SK-N-SH (cell line): ENCODE measurements at regions not wholly inside any gene's neighbourhood (a gene's known extent, or its start where the extent isn't known, plus 50 kb on each side); places are given as distances from the start of the nearest gene placed in this dataset.

Experiments used
- CTCF ChIA-PET: fragments of 300-600, 350-600 bp; formaldehyde crosslinking; extraction: SDS; loops from one replicate; lab custom pipeline; 2021; lab: Yijun Ruan, JAX
- POLR2A ChIA-PET: fragments of 350-600 bp; sonication (Branson Sonifier 250); formaldehyde crosslinking; extraction: SDS; loops from one replicate; lab custom pipeline; 2020; ENCODE audit warnings: antibody characterized with exemption, inconsistent platforms; lab: Yijun Ruan, JAX
- DNase-seq: peaks from one replicate; pipeline ENCODE4 v3.0.0; 2012
- H2AFZ ChIP-seq: fragments of 200-600 bp; sonication (generic); 2 replicates; pipeline ENCODE4 v1.8.1; 2016; ENCODE audit warnings: antibody characterized with exemption, mild to moderate bottlenecking, low read depth
- H3F3A ChIP-seq: fragments of 200-600 bp; sonication (generic); replicated peaks from 2 replicates; pipeline ENCODE3; 2016; ENCODE audit warnings: antibody characterized with exemption, mild to moderate bottlenecking; ENCODE audit not compliant: insufficient read depth
- H3K27ac ChIP-seq, 2 experiments: fragments of 200-500 bp in 1 of 2; fragments of 200-600 bp in 1 of 2; sonication (Bioruptor generic) in 1 of 2; sonication (generic), shearing (Covaris generic) in 1 of 2; 2 replicates each; pipeline versions ENCODE4 v1.5.1 to v1.6.1; 2014 to 2016; ENCODE audit warnings: low read depth in 2 of 2, inconsistent platforms in 1 of 2, low read length in 1 of 2, mild to moderate bottlenecking in 1 of 2, mixed read lengths in 1 of 2
- H3K27me3 ChIP-seq: fragments of 200-600 bp; sonication (generic), shearing (Covaris generic); 2 replicates; pipeline ENCODE4 v1.6.1; 2016; ENCODE audit warnings: mixed run types; ENCODE audit not compliant: insufficient read depth
- H3K36me3 ChIP-seq, 2 experiments: fragments of 200-500 bp in 1 of 2; fragments of 200-600 bp in 1 of 2; sonication (Bioruptor generic) in 1 of 2; sonication (generic) in 1 of 2; replicated peaks in 1 of 2; 2 replicates each; pipeline versions ENCODE3 to v1.5.1; 2014 to 2016; ENCODE audit warnings: low read length in 1 of 2, mild to moderate bottlenecking in 1 of 2; ENCODE audit not compliant: insufficient read depth in 2 of 2, control insufficient read depth in 1 of 2
- H3K4me1 ChIP-seq, 2 experiments: fragments of 200-500 bp in 1 of 2; fragments of 200-600 bp in 1 of 2; sonication (Bioruptor generic) in 1 of 2; sonication (generic), shearing (Covaris generic) in 1 of 2; 2 replicates each; pipeline versions ENCODE4 v1.5.1 to v1.6.1; 2014 to 2016; ENCODE audit warnings: low read depth in 1 of 2, low read length in 1 of 2, mixed run types in 1 of 2; ENCODE audit not compliant: insufficient read depth in 2 of 2, control insufficient read depth in 1 of 2
- H3K4me2 ChIP-seq: fragments of 200-600 bp; sonication (generic), shearing (Covaris generic); 2 replicates; pipeline ENCODE4 v1.6.1; 2017; ENCODE audit warnings: mixed run types
- H3K4me3 ChIP-seq, 2 experiments: fragments of 200-500 bp in 1 of 2; fragments of 200-600 bp in 1 of 2; sonication (Bioruptor generic) in 1 of 2; sonication (generic), shearing (Covaris generic) in 1 of 2; 2 replicates each; pipeline versions ENCODE4 v1.5.1 to v1.8.1; 2014 to 2016; ENCODE audit warnings: low read depth in 2 of 2, inconsistent platforms in 1 of 2, low read length in 1 of 2, mild to moderate bottlenecking in 1 of 2, mixed read lengths in 1 of 2, moderate library complexity in 1 of 2
- H3K79me2 ChIP-seq: fragments of 200-600 bp; sonication (generic); 2 replicates; pipeline ENCODE4 v1.8.1; 2017; ENCODE audit warnings: mild to moderate bottlenecking; ENCODE audit not compliant: insufficient read depth
- H3K9ac ChIP-seq: fragments of 200-600 bp; sonication (generic); 2 replicates; pipeline ENCODE4 v1.6.1; 2017; ENCODE audit warnings: mixed run types
- H3K9me2 ChIP-seq: fragments of 200-600 bp; sonication (generic); 2 replicates; pipeline ENCODE4 v1.6.1; 2017; ENCODE audit warnings: mixed run types
- H3K9me3 ChIP-seq: fragments of 200-600 bp; sonication (generic); 2 replicates; pipeline ENCODE4 v1.6.1; 2017; ENCODE audit warnings: mixed run types, mild to moderate bottlenecking, moderate library complexity
- H4K20me1 ChIP-seq: fragments of 200-600 bp; sonication (generic); 2 replicates; pipeline ENCODE4 v1.6.1; 2017; ENCODE audit warnings: mild to moderate bottlenecking, mixed run types; ENCODE audit not compliant: insufficient read depth
- ELF1 ChIP-seq: IDR thresholded peaks from 2 replicates; pipeline ENCODE4 v1.4.0; 2012
- EP300 ChIP-seq, 2 experiments: IDR thresholded peaks; 2 replicates each; pipeline versions ENCODE4 v1.4.0 to v1.6.1; 2012; ENCODE audit warnings: borderline replicate concordance in 1 of 2, low read depth in 1 of 2, low read length in 1 of 2
- EZH2phosphoT487 ChIP-seq: fragments of 200-600 bp; sonication (generic); IDR thresholded peaks from 2 replicates; pipeline ENCODE4 v1.6.1; 2017; ENCODE audit warnings: low read depth, mixed run types, mild to moderate bottlenecking, antibody characterized with exemption, moderate library complexity, borderline replicate concordance
- FOXJ3 ChIP-seq: sonication (generic); formaldehyde crosslinking; IDR thresholded peaks from 2 replicates; pipeline ENCODE4 v1.5.1; 2020; ENCODE audit warnings: mild to moderate bottlenecking, missing genetic modification reagents
- FOXM1 ChIP-seq: IDR thresholded peaks from 2 replicates; pipeline ENCODE4 v1.4.0; 2012; ENCODE audit warnings: low read depth, mild to moderate bottlenecking
- GABPA ChIP-seq: IDR thresholded peaks from 2 replicates; pipeline ENCODE4 v1.4.0; 2012; ENCODE audit warnings: low read depth, mild to moderate bottlenecking
- GATA2 ChIP-seq: sonication (generic); formaldehyde crosslinking; IDR thresholded peaks from 2 replicates; pipeline ENCODE4 v1.5.0; 2020; ENCODE audit warnings: mild to moderate bottlenecking, missing genetic modification reagents
- JUND ChIP-seq: IDR thresholded peaks from 2 replicates; pipeline ENCODE4 v1.4.0; 2012
- MEF2A ChIP-seq: IDR thresholded peaks from 2 replicates; pipeline ENCODE4 v1.4.0; 2012; ENCODE audit warnings: low read depth, borderline replicate concordance
- NFIC ChIP-seq: IDR thresholded peaks from 2 replicates; pipeline ENCODE4 v1.4.0; 2012; ENCODE audit warnings: borderline replicate concordance
- RAD21 ChIP-seq: IDR thresholded peaks from 2 replicates; pipeline ENCODE4 v1.6.1; 2012; ENCODE audit warnings: mild to moderate bottlenecking, low read length
- RCOR1 ChIP-seq: fragments of 150-350 bp; IDR thresholded peaks from 2 replicates; pipeline ENCODE4 v1.6.1; 2017; ENCODE audit warnings: antibody characterized with exemption, low read length
- REST ChIP-seq: IDR thresholded peaks from 2 replicates; pipeline ENCODE4 v1.6.1; 2012; ENCODE audit warnings: mild to moderate bottlenecking, low read depth, low read length, moderate library complexity
- RXRA ChIP-seq: IDR thresholded peaks from 2 replicates; pipeline ENCODE4 v1.4.0; 2012; ENCODE audit warnings: low read depth, mild to moderate bottlenecking, borderline replicate concordance
- SMC3 ChIP-seq: IDR thresholded peaks from 2 replicates; pipeline ENCODE4 v1.6.1; 2012; ENCODE audit warnings: low read depth, low read length, improper control_type of control experiment
- TCF12 ChIP-seq: IDR thresholded peaks from 2 replicates; pipeline ENCODE4 v1.4.0; 2012
- USF2 ChIP-seq: fragments of 150-350 bp; IDR thresholded peaks from 2 replicates; pipeline ENCODE4 v1.6.1; 2017; ENCODE audit warnings: antibody characterized with exemption, low read length, low read depth, borderline replicate concordance
- YY1 ChIP-seq: IDR thresholded peaks from 2 replicates; pipeline ENCODE4 v1.4.0; 2012; ENCODE audit warnings: low read depth, mild to moderate bottlenecking
- ZBTB33 ChIP-seq: IDR thresholded peaks from 2 replicates; pipeline ENCODE4 v1.4.0; 2012; ENCODE audit warnings: low read depth, borderline replicate concordance
- WGBS: methylation state at CpG from one replicate; pipeline ENCODE4 v1.1.6; 2017; ENCODE audit warnings: low lambda C conversion rate; 5-methylcytosine and 5-hydroxymethylcytosine counted together
- TF ChIP-seq, protein P1 (sequence below): IDR thresholded peaks from 2 replicates; pipeline ENCODE4; 2012
- TF ChIP-seq, protein P2 (sequence below): IDR thresholded peaks from 2 replicates; pipeline ENCODE4 v1.4.0; 2012; ENCODE audit warnings: low read depth, borderline replicate concordance

DNA sequence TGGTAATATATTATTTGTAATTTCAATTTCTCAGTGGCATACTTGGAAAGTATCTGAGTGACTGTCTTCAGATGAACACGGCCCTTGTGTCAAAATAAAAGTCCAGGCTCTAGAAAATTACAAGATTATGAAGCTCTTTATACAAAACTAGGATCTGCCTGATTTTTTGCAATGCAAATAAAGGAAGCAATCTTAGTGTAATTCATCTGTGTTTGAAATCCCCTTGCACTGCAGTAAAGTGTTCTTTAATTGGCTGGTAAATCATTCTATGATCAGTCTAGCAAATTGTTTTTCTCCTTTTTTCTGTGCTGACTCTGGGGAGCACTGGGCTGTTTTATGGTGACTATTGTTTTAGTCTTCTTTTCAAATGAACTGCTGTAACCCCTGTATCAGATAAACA, 1039.0 kb downstream of the SOCS6 start:
- H2AFZ ChIP-seq, result peak overlapping the region; percentile 30; the same call in 1 of the 2 replicates
- H3K9ac ChIP-seq, result no peak overlapping the region
- peaks cover 0 to under 1% of the 10 kb centered on the region in 2 experiments; a peak in 1 of 4 replicates for H3K4me1 ChIP-seq
- no peaks in the 10 kb centered on the region for H3K27me3 ChIP-seq
- CTCF ChIA-PET, result interaction anchor here (0.9 kb wide), 1 partner anchor 8 kb away, joined by 3 read pairs; no protein-coding TSS in a partner anchor
- H3F3A ChIP-seq, result no peaks in the 10 kb centered on the region
- H3K9me3 ChIP-seq, result no peaks in the 10 kb centered on the region
- no peak for DNase-seq
- H3K79me2 ChIP-seq, result no peaks in the 10 kb centered on the region
- WGBS, result 67% methylated on average over 1 of the region's 1 CpG
- H3K9me2 ChIP-seq, result no peaks in the 10 kb centered on the region
- TF ChIP-seq RCOR1 (no peak), FOXM1 (no peak), REST (no peak), MEF2A (no peak), SMC3 (no peak), ELF1 (no peak), RXRA (no peak), GATA2 (CRISPR knock-in tag) (no peak), FOXJ3 (CRISPR knock-in tag) (no peak), EZH2phosphoT487 (no peak), TCF12 (no peak), YY1 (no peak)
- TF ChIP-seq, protein P1, sequence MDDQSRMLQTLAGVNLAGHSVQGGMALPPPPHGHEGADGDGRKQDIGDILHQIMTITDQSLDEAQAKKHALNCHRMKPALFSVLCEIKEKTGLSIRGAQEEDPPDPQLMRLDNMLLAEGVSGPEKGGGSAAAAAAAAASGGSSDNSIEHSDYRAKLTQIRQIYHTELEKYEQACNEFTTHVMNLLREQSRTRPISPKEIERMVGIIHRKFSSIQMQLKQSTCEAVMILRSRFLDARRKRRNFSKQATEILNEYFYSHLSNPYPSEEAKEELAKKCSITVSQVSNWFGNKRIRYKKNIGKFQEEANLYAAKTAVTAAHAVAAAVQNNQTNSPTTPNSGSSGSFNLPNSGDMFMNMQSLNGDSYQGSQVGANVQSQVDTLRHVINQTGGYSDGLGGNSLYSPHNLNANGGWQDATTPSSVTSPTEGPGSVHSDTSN, result no peak
- TF ChIP-seq, protein P2, sequence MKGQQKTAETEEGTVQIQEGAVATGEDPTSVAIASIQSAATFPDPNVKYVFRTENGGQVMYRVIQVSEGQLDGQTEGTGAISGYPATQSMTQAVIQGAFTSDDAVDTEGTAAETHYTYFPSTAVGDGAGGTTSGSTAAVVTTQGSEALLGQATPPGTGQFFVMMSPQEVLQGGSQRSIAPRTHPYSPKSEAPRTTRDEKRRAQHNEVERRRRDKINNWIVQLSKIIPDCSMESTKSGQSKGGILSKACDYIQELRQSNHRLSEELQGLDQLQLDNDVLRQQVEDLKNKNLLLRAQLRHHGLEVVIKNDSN, result no peak
- H3K4me3 ChIP-seq, result no peak overlapping the region
- no peak overlapping the region for H3K27ac ChIP-seq
- H3K4me2 ChIP-seq, result no peak overlapping the region
- no peaks in the 10 kb centered on the region for H3K36me3 ChIP-seq
- POLR2A ChIA-PET, result no interaction called here
- no peaks in the 10 kb centered on the region for H4K20me1 ChIP-seq

DNA sequence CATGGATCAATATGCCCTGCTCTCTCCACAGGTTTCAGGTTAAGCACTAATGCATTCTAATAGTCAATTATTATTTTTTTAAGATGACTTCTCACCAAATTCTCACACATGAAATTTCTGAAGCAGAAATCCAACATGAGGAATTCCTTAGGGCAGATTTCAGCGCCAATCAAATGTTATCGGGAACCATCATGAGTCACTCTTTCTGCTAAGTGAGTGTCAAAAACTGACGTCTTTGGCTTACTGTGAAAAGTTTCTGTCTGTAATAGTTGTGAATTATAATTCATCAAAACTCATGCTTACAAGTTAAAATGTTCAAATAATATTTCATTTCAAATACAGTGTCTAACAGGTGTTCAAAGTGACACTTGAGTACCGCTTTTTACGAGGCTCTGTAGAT, 1038.6 kb downstream of the SOCS6 start:
- DNase-seq, result no peak
- Histone ChIP-seq H3K4me3 (no peak overlapping the region), H3K9me3 (no peaks in the 10 kb centered on the region), H3F3A (no peaks in the 10 kb centered on the region), H3K9me2 (no peaks in the 10 kb centered on the region), H2AFZ (peak overlapping the region; percentile 30; the same call in 1 of the 2 replicates), H3K4me1 (peaks cover 0 to 4% of the 10 kb centered on the region in 2 experiments; a peak in 1 of 4 replicates), H3K4me2 (no peak overlapping the region), H3K27ac (no peak overlapping the region), H3K27me3 (no peaks in the 10 kb centered on the region), H3K9ac (no peak overlapping the region), H3K79me2 (no peaks in the 10 kb centered on the region)
- ChIA-PET POLR2A (no interaction called here), CTCF (no interaction called here)
- WGBS, result 81% methylated on average over 5 of the region's 5 CpGs
- TF ChIP-seq NFIC, result no peak
- no peak for TF ChIP-seq USF2
- no peak for TF ChIP-seq FOXM1
- no peak for TF ChIP-seq ZBTB33
- TF ChIP-seq RAD21, result no peak
- no peak for TF ChIP-seq GABPA
- TF ChIP-seq ELF1, result no peak
- no peak for TF ChIP-seq EZH2phosphoT487
- TF ChIP-seq JUND, result no peak
- TF ChIP-seq EP300 (IDR thresholded peaks at IDR 0.05; ENCODE audit: borderline replicate concordance in 1 of 2, low read depth in 1 of 2, low read length in 1 of 2), result no peak
- TF ChIP-seq, all 33 proteins: peak for 0
- no peaks in the 10 kb centered on the region for H3K36me3 ChIP-seq
- H4K20me1 ChIP-seq, result no peaks in the 10 kb centered on the region
